Medulla oblongata (tissue), 1 donor: ENCODE measurements at regions not wholly inside any gene's neighbourhood (a gene's known extent, or its start where the extent isn't known, plus 50 kb on each side); places are given as distances from the start of the nearest gene placed in this dataset.

ENCODE experiments used
- DNase-seq: peaks from one replicate; pipeline ENCODE4 v3.0.0-alpha.2; 2015; ENCODE audit errors: extremely low spot score

DNA sequence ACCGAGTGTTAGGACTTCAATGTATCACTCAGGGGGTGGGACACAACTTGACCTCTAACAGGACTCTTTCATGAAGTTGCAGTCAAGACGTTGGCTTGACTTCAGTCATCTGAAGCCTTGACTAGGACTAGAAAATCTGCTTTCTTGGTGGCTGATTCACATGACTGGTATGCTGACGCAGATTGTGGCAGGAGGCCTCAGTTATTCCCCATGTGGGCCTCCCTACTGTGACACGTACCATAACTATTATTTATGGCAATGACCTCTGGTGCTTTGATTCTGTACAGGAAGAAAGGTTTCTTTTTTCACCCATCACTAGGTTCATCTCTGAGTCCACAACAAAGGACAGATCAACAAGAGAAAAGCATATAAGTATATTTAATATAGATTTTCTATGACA, 270.4 kb downstream of the NEDD1 start:
- no peak for DNase-seq

DNA sequence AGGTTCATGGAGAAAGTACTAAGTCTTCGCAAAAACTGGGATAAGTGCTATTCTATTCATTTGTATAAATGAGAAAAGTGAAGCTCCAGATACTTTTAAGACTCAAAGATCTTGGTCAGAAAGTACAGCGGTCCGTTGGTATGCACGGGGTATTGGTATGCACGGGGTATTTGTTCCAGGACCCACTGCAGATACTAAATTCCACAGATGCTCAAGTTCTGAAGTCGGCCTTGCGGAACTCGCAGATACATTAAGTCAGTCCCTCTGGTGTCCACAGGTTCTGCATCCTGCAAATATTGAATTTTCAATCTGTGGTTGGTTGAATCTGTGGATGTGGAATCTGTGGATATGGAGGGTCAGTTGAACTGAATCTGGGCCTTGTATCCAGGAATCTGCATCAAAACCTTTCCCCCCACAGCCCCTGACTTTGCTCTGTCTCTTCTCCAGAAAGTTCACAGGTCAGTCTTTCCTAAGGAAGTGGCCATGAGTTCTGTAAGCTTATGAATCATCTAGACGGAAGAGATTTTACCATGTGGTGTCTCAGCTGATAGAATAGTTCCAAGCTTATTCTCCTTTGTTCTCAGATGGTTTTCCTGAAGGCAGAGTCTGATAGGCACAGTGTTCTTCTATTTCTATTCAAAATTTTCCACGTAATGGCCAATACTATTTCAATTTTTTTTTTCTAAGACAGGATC, 274.7 kb downstream of the NEDD1 start:
- DNase-seq = no peak

DNA sequence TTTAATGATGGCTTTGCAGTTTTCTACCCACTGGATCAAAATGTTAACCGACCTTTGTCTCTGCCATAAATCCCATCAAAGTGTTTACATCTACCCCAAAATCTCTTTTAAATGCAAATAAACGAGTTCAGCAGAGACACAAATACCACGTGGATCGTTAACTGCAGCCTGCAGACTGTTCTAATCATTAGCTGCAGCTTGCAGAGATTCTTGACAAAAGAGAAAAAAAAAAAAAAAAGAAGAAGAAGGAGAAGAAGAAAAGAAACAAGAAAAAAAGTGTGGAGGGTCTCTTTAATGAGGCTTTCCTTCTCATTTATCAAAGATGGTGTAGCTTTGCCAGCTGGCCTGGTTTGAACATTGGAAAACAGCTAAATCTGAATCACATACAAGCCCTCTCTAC, 275.7 kb downstream of the NEDD1 start:
- DNase-seq = no peak

DNA sequence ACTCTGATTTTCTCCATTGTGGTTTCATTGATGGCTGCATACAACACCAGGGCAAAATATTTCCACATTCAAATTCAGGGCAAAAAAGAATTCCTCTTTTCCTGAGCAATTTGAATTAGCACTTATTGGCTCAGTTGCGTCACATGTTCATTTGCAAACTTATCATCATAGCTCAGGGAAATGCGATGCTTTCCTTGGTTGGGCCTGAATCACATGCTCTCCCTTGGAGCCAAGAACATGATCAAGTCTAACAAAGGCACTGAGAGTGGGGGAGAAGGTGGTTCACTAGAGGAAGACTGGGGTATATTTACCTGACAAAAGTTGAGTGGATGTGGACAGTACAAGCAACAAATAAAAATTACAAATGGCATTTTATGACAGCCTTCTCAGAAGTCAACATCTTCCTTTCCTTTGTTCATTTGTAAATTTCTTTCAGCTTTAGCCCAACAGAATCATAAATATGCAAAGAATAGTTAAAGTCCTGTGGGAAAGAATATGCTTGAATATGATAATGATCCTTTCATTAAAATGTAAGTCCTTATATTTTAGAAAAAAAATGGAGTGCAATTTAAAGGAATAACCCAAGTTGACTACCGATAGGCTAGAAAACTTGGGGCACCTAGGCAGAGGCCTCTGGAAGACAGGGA, 277.2 kb downstream of the NEDD1 start:
- no peak for DNase-seq

DNA sequence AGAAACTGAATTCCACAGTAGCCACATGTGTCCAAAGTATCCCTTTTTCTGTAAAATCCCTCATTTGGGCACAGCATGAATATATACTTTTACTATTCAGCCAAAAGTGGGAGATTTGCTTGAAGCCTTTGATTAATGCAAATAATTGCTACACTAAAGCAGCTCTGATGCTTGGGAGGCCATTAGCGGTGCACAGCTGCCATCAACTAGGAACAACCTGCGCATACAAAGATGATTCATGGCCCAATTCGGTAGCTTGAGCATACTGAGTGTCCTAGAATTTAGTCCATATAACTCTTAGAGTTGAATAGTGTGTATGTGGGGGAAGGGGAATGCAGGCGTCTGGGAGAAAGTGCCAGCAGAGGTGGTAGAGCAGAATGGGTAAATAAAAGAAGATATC, 277.0 kb upstream of the RMST start:
- no peak for DNase-seq

DNA sequence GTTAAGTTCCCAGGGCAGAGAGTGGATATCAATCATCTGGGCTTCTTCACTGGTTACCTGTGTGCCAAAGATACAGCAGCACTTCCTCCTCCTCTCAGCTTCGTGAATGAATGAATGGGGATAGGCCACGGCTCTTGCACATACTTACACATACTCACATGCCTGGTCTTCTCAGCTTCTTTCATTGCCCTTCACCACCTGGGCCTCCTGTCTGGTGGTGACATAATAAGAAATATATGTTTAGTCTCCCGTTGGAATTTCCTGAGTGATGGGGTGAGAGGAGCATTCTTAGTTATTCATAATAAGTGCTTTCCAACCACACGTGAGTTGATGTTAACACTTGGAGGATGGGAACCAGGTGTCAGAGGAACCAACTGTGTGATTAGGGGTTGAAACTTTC, 268.1 kb upstream of the RMST start:
- DNase-seq = no peak

DNA sequence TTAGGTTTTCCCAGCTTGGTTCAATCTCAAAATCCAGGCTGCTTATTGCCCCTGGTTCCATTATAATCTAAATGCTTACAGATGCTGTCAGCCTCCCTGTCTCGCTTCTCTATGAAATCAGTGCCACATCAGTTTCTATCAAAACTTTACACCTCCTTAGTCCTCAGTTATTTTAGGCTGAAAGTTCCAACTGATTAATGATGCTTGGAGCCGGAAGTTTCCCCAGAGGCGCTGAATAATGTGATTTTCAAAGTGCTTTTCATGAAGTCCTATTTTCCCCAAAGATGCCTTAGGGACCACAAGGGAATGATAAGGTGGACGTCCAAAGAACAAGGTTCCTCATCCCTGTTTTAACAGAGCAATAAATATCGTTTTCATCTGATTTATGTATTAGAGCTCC, 262.4 kb upstream of the RMST start:
- no peak for DNase-seq

DNA sequence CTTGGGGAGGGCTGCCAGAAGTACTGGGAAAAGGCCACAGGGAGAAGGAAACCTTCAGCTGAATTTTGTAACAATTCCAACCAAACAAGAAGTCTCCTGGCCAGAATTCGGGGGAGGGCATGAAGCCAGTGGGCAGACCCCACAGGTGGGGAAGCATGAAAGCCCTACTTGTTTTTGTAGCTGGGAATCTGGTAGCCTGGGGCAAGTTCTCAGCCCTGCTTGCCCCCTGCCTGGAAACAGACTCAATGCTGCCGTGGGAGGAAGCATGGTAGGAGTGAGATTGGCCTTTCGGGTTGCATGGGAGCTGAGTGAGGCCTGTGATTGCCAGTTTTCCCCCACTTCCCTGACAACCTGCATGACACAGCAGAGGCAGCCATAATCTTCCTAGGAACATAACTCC, 259.2 kb upstream of the RMST start:
- no peak for DNase-seq

DNA sequence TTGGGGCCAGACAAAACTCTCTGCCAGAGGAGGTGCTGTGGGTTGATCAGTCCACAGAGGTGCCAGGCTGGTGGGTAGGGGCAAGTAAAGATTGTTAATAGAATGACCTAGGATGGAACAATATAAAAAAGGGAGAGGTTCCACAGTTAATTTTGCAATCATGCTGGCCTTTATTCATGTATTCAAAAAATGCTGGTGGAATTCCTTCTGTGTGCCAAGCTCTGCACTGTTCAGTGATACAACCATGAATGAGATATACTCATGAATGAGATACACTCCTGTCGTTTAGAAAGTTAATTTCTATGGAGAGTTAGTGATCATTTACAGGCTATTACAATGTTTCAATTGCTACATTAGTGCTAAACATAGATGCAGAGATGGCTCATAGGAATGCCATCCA, 252.6 kb upstream of the RMST start:
- no peak for DNase-seq

DNA sequence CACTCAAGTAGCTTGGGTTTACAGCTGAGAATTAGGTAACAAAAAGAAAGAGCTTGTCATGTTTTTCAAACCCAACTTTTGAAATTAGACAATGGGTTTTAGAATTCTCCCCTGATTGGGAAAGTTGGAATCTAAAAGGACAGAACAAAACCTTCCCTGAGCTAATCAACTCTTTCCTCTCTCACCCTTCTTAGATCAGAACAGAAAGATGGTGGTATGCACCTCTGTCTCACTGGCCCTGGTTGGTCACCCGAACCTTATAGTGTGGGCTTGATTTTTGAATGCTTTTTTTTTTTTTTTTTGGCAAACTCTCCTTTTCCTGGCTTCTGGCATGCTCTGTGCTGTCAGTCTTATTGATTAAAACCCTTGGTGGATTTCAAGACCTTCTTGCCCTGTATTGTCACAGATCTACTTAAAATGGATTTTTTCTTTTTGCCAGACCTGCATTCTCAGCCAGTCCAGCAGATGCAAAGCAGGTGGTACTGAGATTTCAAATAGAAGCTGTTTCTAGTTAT, 251.1 kb upstream of the RMST start:
- DNase-seq = no peak

DNA sequence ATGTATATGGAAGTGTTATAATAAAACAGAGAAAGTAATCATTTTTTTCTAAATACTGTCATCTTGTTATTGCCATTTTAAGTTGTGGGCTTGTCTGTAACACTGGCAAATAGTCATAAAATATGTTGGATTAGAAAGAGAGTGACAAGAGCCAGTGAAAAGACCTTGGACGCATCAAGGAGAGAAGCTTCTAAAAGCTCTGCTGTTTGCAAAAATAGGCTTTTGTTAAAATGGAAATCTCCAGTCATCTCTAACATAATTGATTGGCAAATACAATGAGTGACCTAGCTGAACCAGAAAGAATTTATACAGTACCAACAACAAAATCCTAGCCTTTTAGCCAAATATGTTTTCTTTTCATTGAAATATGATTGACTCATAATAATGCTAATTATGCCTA, 245.8 kb upstream of the RMST start:
- no peak for DNase-seq

DNA sequence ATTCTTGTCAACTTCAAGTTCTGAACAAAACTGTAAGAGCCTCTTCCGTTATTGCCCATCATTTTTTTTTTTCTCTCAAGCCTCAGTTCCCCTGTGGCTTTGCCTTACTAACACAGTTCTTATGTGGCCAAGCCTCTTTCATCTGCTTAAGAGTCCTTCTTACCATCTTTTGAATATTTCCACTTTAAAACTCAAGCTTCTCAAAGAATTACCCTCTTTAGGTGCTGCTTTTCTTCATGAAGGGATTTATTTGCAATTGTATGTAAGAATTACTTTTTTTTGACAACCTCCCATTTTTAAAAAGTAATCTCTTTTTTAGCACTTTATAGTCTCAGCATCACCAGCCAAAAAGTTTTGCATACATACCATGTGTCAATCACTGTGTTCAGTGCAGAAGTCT, 240.2 kb upstream of the RMST start:
- no peak for DNase-seq

DNA sequence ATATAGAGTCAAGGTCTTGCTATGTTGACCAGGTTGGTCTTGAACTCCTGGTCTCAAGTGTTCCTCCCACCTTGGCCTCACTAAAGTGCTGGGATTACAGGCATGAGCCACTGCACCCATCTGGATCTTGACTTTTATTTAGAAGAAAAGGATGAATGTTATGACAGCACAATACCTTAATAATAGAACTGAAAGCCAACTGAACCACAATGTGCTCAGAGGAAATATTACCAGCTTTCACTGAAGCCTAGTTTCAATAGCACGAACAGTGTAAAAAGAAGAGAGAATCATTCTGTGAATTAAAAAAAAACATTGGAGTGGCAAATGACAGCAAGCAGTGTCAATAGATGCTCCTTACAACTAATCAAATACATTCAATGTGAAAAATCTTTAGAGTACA, 239.2 kb upstream of the RMST start:
- no peak for DNase-seq

DNA sequence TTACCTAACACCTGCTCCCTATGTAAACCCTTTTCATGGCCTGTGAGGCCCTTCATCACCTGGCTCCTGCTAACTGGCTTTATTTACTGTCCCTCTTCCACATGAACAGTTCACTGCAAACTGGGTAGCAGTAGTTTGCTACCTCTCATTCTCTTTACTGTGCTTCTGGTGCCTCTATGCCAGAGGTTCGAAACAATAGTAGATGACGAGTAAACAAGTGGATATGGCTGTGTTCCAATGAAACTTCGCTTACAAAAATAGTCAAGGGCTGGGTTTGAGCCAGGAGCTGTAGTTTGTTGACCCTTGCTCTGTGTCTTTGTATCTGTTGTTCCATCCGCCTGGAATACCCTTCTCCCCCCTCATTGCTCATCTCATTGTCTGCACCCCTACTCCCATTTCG, 233.6 kb upstream of the RMST start:
- DNase-seq = no peak

DNA sequence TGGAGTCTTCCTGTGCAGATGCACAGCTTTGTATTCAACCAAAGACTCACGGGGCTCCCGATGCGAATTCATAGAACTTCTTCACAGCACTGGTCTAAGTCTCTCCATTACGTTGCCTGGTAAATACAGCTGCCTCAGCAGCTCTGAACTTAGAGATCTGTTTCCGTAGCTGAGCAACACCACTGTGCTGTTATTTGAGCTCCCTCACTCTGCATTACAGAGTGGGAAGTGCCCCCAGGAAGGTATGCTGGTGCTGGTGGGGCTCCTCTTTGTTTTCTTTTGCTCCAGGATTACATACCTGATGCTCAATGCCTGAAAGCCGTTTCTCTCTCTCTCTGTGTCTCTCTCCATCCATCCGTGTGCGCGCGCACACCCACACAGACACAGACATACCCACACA, 227.5 kb upstream of the RMST start:
- DNase-seq = no peak

DNA sequence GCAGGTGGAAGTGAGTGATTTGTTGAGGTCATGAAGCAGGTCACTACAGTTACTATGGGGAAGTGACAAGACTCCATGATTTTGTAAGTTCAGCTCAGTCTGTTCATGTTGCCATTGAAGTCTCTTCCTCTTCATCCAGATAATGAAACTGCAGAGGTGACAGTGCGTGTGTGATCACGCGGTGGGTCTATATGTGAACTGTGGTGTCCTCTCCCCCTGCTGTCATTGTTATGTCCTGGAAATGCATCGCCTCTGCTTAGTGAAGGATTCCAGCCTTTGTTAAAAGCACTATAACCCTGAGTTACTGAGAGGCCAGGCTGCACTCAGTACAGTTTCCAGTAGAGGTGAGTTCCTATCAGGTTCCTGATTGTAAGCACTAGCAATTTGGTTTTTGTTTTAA, 216.2 kb upstream of the RMST start:
- DNase-seq = no peak

DNA sequence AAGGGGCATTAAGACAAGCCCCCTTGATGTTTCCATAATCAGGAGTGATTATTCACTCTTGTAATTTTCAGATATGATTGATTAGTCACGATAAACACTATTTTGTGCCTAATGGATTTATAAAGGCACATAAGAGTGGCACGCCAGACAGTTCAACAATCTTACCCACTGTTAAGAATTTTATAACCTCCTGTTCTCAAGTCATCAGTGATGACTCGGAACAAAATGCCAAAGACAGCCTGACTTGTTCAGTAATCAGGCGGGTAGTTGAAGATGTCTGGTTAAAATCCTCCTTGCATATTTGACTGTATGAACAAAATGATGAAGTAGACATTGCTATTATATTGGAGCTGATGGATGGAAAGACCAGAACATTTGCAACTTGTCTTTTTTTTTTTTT, 212.1 kb upstream of the RMST start:
- no peak for DNase-seq

DNA sequence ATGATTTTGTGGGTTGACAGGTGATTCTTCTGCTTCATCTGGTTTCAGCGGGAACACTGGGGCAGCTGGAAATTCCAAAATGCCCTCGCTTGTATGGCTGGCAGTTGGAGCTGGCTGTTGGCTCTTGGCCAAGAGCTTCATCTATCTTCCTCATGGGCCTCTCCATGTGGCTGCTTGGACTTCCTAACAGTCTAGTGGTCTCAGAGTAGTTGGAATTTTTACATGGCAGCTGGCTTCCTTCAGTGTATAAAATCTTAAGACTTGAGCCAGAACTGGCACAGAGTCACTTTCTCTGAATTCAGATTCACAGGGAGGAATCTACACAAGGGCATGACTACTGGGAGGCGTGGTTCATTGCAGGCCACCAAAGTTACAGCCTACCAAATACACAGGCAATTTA, 204.9 kb upstream of the RMST start:
- no peak for DNase-seq

DNA sequence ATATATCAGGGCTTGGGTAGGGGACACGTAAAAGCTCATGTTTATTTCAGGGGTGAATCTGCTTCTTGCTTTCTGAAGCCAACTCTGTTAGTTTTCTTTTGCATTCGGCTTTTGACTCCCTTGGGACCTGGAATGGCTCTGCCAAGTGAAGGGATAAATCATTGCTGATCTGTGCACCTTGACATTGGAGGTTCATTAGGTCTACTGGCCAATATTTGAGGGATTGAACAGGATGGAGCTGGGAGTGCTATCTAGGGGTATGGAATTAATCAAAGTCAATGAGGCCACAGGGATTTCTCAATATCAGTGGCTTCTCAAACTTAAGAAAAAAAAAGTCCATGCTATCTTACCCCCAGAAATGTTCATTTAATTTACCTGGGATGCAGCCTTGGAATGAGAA, 203.5 kb upstream of the RMST start:
- no peak for DNase-seq

DNA sequence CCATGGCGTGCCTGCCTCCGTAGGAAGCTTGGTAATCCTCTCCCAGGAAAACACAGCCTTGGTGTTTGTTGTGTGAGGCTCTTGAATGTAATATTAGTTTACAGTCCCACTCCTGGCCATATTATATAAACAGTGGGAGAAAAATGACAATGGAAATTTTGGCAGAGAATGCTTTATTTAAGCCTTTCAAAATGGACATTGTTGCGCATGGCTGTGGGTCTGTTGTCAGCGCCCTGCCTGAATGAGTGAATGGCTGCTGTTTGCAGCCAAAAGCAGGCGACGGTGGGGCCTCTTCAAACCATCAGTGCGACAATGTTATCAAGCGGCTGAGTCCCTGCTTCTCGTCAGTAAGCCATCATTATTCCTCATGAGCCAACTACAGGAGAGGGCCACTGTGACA, 201.8 kb upstream of the RMST start:
- no peak for DNase-seq

DNA sequence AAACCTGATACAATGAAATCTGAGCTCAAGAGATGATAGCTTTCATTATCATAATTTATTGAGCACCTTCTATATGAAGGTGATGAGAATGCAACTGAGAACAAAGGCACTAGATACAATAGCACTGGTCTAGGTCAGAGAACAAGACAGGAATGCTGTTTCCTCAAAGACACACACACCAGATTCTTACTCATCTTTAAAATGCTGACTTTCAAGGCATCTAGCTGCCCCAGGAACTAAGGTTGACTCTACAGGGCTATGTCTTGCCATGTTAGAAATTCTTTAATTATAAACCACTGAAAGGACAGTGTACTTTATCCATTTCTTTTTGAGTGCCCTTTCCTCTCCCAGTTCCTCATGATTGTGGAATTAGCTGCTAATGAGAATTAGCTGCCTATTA, 195.4 kb upstream of the RMST start:
- DNase-seq = no peak

DNA sequence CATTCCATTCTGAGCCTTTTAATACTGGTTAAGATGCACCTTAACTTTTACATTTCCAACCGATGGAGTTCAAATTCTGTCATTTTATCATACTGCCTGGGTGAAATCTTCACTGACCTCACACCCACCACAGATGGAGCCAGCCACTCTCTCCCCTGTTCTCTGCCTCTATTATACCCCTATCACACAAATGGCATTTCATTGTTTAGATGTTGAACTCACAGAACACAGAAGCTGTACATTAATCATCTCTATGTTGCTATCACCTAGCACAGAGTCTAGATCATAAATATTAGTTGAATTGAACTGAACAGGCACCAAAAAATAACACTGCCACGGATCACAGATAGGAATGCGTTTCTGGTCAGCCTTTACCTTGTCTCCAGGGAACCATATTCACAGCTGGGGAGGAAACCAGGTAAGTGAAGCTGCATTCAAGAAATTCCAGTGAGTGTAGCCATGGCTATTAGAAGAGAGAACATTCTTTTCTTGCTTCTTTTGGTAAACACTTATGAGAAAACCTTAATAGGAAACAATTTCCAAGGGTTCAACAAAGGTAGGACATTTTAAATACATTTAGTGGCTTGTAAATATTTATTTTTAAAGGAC, 194.9 kb upstream of the RMST start:
- no peak for DNase-seq

DNA sequence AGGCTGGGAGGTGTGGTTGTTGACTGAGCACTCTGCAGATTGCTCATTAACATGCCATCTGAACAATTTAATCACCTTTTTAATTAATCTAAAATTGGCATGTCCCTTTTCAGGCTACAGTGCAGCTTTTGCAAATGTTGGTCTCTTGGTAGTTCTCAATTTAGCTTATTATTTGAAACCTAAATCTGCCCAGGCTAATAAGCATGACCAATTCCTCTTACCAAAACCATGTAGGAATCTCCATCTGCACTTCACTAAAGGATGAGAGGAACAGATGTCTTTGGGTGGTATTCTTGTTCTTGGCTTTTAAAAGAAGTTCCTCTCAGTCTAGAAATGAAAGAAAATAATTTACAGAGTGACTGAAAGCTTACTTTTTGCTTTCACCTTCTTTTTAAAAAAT, 190.1 kb upstream of the RMST start:
- DNase-seq = no peak
